ENCODE measurements at regions not wholly inside any gene's neighbourhood (a gene's known extent, or its start where the extent isn't known, plus 50 kb on each side); places are given as distances from the start of the nearest gene placed in this dataset.

DNA sequence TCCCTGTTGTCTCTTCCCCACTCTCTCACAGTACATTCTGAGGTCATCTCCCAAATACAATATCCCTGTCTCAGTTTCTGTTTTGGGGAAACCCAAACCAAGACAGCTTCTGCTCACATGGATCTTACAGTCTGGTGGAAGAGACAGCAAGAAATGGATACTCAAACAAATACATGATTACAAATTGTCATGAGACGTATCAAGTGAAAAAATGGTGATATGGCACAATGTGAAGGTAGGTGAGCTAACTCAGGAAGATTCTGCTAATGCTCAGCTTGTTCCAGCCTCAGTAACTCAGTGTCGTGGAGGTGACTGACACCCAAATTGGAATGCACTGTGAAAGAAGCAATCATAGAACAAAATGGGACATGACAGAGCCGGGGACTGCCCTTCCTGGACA, 68.3 kb downstream of the CHST1 start:
- no peak for DNase-seq (ENCODE audit: low spot score)

DNA sequence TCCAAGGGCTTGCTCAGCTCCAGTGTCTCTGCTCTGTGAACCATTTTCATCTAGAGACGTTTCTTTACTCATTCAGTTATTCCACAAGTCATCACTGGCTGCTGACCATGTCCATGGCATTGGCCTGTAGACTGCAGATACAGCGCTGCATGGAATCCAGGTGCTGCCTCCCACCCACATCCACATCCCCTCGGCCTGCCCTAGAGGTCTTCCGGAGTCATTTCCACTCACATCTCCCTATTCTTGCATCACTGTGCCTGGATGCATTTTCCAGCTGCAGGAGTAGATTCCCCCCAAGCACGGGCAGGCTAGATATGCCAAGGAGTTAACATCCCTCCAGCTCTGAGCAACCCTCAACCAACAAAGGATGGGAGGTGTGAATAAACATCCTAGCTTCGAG, 68.9 kb downstream of the CHST1 start:
- DNase-seq (ENCODE audit: low spot score) = no peak

DNA sequence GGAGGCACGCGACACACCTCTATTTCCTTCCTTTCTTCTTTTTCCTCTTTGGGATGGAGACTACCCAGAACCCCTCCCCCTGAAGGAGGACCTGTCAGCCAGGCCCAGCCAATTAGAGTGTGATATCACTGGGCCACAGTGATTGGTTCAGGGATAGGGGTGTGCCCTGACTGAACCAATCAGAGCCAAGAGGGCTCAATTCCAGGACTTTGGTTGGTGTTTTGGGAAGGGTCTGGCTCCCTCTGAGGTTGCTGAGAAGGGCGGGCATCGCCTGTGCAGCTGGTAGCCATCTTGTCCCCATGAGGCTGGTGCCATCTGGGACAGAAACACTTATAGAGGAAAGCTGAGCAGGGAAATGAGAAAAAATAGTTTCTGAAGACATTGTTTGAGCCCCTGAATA, 71.4 kb downstream of the CHST1 start:
- no peak for DNase-seq (ENCODE audit: low spot score)

DNA sequence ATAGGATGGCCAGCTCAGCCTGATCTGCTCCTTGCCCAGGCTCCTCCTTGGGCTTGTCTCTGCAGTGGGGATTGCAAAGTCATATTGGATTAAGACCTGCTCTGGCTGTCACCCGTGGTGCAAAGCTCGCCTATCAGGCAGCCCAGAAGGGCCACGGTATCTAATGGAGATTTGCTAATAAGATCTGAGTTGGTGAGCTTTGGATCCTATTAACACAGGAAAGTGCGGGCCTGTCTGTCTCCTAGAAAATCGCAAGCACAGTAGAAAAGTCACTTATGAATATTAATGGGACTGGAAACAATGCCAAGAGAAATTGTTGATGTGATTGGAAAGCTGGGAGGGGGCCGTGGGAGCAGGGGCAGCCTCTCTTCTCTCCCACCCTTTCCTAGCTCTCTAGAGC, 72.8 kb downstream of the CHST1 start:
- no peak for DNase-seq (ENCODE audit: low spot score)

DNA sequence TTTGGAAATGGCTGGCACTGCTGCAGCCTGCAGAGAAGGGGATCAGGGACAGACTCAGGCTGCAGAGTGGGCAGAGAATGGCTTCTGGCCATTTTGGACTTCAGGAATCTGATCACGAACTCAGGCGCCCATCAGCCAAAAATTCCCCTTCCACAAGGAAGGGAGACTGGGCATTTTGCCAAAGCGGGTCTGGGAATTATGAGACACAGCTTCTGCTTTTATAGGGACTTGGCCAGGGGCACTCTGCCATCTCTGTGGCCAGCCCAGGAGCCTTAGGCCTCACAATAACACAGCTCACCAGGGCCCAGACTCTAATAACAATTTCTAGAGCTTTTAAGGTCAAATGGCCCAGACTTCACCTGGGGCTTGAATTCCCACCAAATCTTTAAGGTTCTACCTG, 74.7 kb downstream of the CHST1 start:
- DNase-seq (ENCODE audit: low spot score) = no peak

DNA sequence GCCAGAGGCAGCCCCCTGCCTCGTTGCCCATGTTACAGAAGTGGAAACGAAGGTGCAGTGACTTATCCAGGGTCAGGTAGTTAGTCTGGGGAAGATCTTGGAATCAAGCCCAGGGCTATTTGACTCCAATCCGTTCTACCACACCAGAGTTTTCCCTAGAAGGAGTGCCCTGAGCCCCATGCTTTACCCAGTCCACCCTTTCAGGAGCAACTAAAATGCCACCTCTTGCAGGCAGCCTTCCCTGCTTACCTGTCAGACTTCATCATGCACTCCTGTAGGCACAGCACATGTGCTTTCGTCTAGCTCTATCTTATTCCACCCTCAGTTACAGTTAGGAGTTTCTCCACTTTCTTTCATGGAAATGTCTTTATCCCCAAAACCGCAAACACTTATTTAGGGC, 80.2 kb downstream of the CHST1 start:
- DNase-seq (ENCODE audit: low spot score) = no peak

DNA sequence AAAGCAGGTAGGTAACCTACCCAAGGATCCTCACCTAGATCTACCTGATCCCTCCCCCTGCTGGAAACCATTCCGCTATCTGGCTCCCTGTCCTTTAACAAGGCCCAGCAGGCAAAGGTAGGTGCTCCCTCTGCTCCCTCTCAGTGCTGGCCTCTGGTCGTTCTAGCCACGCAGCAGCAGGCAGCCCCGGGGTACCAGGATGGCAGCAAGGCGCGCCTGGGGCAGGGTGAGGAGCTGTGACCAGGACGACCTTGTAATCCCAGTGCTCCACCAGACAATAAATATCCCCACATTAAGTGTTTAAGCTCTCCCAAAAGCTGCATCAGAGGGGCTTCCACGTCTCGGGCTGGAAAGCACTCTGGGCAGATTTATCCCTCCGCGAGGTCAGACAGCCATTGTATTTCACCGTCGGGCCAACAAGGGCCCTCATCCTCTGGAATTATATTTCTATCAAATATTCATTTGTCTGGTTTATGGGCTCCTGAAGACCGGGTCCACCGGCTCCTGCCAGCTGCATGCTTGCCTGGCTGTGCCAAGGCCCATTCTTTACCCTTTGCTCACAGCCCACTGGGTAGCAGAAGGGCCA, 81.3 kb downstream of the CHST1 start:
- no peak for DNase-seq (ENCODE audit: low spot score)

DNA sequence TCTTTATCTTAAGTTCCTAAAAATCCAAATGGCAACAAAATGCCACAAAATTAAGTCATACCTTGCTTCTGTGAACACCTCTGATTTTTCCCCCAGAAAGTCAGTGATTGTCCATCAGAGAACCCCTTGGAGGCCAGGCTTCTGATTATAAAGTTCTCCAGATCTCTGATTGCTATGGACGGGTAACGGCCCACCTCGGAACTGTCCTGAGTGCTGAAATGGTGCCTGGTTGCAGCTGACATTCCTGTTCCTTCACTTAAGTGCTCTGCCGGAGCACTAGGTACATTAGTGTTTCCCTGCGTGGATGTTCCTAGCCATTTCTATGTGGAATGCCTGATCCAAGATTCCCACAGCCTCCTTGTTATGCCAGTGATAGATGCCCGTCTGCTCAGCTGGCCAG, 85.0 kb downstream of the CHST1 start:
- DNase-seq (ENCODE audit: low spot score) = peak; percentile 55

DNA sequence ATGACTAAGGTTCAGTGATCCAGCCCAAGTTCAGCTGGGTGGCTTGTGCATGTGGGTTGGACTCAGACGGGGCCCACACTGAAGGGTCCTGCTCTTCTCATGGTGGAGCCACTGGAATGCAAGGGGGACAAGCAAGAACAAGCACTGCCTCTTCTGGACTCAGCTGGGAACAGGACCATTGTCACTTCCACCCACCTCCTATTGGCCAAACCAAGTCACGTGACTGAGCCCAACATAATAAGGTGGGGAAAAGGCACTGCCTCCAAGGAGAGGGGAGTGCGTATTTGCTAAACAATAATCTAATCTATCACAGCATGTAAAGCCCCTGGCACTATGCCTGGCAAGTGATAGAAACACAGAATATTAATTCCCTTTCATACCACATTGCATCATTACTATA, 87.1 kb downstream of the CHST1 start:
- DNase-seq (ENCODE audit: low spot score) = no peak

DNA sequence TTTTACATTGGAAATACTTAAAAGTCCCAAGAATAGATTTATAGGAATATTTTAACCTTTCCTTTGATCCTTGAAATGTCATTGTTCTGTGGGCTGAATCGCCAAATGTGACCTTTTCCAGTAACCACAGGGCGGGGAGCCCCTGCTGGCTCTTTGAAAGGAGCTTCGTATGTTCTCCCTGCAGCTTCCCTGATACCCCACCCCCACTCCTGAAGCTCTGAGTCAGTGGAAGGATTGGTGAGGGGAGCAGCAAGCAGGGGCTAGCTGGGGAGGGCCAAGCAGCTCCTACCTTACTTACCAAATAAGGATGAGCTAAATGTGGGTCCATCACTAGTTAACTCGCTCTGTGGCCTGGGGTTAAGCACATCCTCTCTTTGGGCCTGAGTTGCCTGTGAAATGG, 87.7 kb downstream of the CHST1 start:
- no peak for DNase-seq (ENCODE audit: low spot score)

DNA sequence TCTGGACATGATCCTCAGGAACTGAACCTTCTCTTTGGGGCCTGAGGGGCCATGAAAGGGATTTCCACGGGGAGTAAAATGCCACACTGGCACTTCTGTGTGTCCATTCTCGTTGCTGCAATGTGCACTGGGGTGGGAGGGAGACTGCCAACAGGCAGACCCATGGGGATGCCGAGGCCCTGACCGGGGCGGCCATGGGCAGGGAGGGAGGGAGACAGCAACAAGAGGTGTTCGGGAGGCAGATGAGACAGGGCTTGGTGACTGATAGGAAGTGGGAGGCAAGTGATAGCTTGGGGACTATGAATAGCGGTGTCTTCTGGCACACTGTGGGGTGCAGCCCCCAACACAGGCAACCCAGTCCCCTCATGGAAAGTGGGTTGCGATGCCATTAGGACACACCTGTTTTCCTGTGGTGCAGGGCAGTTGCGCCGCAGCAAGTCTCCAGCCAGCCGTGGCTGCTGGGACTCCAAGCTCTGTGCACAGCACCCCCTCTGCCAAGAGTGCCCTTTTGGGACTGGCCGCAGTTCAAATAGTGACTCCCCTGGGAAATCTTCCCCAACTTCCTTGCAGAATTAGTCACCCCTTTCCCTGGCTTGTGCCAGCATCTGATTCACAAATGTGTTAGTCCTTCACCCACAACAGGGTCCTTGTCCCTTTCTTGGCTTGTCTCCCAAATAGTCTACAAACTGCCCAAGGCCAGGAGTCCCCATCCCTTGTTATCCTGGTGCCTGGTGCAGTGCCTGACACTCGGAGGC, 88.8 kb downstream of the CHST1 start:
- no peak for DNase-seq (ENCODE audit: low spot score)

DNA sequence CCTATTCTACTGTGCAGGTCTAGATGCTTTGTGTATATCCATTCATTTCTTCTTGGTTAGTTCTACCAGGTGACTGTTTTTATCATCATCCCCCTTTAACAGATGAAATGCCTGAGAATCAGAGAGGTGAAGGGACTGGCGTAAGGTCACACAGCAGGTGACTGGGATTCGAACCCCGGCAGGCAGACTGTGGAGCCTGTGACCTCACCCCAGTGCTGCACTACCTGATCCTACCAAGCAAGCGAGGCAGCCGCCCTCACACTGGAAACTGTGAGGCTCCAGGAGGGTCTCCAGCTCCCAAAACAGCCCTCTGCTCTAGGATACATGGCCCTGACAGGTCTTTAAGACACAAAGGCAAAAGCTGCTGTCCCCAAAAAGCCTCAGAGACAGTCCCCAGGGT, 91.7 kb downstream of the CHST1 start:
- DNase-seq (ENCODE audit: low spot score) = no peak

DNA sequence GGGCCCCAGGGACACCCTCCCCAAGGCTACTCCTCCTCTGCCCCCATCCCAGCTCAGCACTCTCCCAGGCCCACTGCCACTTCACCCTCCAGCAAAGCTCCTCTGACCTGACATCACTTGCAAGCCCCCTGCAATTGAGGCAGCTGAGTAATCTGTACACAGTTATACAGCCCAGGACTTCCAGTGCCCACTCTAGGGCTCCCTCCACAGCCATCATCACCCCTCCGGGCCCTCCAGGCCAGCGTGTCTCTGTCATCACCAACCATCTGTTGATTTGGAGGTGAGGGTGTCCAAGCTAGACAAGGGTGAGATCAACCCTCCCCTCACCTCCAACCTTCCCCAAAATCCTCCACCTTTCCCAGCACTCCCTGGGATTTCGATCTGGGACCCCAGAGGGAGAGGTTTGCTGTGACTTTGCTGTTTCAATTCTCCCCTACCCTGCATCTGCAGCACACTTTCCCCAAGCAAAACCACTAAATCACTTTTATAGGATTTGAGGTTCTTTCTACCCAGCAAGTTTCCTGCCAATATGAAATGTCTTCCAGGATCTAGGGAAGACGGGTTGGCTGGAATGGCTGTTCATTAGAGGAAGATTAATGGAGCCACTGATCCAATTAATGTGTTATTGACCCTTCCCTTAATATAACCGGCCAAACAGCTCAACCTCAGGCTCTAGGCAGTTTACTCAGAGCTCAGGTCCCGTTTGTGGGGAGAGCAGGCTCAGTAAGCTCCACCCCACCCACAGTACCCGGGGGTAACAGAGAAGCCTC, 92.9 kb downstream of the CHST1 start:
- DNase-seq (ENCODE audit: low spot score) = no peak

DNA sequence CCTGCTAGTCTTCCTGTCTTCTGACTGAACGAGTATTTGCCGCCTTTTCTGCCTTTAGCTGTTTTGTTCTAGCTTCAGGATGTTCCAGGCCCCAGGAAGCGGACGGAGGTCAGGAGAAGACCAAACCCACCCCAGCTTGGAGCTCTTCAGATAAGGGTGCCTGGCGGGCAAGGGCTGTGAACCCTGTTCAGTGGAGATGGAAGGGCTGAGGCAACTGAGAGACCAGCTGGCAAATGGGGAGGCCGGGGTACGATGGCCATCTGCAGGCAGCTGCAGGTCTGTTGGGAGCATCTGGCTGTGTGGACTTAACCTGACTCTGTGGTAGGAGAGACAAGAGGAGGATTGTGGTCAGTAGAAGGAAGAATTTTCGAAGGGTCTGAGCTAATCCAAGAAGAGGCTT, 95.6 kb downstream of the CHST1 start:
- no peak for DNase-seq (ENCODE audit: low spot score)

DNA sequence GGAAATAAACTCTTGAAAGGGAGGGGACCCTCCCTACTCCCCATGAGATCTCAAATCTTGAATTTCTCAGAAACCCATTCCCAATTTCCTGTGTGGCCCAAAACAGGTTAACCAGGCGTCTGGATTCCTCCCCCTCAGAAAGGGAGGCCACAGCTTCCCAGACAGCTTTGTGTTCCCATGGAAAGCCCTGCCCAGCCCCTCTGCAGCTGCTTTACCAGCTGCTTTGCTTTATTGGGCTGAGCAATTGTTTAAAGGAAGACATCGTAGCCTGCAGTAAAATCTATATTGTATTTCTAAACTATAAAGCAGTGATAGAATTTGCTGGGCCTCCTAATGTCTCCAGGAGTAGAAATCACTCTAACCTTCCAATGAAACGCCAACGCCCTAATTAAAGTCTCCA, 97.4 kb downstream of the CHST1 start:
- no peak for DNase-seq (ENCODE audit: low spot score)

DNA sequence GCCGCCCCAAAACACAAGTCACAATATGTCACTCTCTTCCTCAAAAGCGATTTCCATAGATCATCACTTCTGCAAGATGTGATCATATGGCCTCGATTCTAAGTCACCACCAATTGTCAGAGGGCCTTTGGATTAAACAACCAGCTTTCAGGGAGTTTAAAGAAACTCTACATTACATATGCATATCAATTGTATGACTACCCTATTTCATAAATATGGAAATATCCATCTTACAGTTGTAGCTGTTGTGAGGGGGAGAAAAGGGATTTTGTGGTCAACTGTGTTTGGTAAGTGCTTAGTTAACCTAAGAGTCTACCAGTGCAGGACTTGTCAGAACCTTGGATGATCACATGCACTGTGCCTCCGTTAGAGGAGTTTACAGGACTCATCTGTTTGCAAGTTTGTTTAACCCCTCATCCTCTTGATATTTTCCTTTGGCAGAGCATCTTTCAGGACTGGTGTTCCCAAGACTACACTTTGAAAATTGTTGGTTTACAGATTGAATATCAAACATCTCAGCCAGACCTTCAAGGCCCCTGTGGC, 99.9 kb downstream of the CHST1 start:
- no peak for DNase-seq (ENCODE audit: low spot score)

DNA sequence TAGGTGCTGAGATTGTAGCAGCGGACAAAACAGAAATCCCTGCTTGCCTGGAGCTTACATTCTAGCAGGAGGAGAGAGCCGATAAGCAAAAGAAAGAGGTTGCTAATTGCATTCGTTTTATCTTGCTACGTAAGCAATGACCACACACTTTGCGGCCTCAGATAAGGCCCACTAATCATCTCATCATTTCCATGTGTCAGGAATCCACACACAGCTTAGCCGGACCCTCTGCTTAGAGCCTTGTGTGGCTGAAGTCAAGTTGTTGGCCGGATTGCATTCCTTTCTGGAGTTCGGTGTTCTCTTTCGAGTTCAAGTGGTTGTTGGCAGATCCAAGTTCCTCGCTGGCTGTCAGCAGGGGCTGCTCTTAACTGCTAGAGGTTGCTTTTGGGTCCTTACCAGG, 101.6 kb downstream of the CHST1 start:
- no peak for DNase-seq (ENCODE audit: low spot score)

DNA sequence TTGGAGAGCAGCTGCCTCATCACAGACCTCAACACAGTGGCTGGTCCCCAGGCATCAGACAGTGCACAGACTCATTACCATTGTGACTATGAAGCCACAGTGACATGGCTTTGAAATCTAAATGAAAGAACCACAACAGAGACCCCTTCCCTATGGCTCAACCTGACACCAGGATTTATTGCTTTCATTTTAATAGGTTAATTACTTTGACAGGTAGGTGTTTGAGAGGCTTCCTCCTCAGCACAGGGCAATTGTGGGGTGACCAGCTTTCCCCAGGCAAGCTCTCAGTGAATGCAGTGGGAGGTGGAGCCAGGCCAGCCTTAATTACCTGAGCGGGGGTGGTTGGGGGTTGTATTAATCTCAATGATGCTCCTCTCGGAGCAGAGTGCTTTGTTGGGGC, 102.3 kb downstream of the CHST1 start:
- DNase-seq (ENCODE audit: low spot score) = no peak

DNA sequence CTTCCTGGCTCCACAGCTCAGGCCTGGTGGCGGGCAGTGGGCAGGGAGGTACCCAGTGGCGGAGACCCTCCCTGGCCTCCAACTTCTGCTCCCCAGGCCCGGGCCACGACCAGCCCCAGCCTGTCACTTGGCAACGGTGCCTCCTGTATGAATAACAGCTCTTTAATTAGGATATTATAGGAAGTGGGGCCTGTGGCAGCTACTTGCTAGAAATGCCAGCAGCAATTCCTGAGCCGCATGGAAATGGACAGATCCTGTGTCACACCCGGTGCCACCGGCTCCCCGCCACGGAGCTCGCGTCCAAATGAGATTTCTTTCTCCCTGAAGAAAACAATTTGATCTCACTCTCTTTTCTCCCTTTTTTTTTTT, 104.5 kb downstream of the CHST1 start:
- DNase-seq (ENCODE audit: low spot score) = no peak

DNA sequence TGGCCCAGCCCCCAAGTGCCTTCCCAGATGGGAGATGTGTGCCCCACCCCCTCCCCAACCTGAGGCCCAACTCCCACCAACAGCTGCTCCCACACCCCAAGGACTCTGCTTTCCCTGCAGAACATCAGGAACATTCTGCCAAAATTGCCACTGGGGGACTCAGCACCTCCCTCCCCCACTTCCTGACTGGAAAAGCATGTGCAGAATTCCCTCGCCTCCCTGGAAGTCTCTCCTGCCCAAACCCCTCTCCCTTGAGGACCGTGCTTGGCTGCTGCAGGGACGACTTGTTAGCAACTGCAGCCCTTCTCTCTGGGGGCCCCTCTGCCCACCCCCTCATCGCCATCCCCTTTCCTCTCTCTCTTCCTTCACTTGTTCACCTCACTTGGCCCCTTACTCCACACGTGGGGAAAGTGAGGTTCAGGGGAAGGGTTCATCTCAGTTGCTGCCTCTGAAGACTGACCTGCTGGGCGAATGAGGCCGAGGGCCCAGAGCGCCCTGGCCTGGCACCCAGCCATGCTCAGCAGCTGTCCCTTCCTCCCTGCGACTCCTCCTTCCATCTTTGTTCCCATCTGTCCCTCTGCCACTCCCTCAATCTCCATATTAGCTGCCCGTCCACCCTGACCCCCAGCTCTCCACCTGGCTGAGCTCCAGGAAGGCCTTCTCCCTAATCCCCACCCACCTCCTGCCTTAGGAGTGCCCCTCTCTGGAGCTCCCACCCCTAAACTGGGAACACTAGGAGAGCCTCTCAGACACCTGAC, 105.1 kb downstream of the CHST1 start:
- no peak for DNase-seq (ENCODE audit: low spot score)

DNA sequence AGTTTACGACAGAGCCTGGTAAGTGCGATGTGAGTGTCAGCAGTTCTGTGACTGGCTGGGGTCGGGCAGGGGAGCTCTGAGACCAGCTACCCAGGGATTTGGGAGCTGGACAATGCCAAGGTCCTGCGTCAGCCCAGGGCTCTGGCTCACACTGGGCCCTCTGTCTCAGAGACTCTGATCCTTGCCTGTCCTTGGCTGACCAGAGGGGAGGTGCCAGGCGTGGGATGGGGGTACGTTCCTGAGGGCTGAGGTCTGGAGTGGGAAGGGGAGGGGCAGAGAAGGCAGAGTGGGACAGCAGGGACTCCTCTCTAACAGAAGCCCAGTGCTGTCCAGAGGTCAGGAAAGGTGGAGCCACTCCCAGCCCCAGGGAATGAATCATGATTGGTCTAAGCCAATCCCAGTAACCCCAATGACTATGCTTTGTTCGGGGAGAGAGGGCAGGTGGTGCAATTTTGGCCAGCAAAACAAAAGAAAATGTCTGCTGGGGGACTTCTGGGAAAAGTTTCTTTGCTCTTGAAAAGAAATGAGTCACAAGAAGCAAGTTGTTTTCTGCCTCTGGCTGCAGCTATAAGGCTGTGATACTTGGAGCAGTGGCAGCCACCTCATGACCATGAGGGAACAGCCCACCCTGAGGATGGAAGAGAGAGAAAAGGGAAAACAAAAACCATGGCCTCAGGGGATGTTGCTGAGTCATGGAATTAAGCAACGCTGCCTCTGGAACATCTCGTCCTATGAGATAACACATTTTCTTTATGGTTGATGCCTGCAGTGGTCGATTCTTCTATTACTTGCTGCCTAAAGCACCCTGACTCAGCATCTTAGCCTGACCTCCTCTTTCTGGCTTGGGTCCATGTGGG, 108.3 kb downstream of the CHST1 start:
- no peak for DNase-seq (ENCODE audit: low spot score)
